ENCODE measurements at regions not wholly inside any gene's neighbourhood (a gene's known extent, or its start where the extent isn't known, plus 50 kb on each side); places are given as distances from the start of the nearest gene placed in this dataset.

- H3K27me3 ChIP-seq: no peaks in the 10 kb centered on the region
- no peak overlapping the region for H3K27ac ChIP-seq
- TF ChIP-seq CTCF (IDR thresholded peaks at IDR 0.05) (no peak), POLR2A (IDR thresholded peaks at IDR 0.05) (no peak), POLR2AphosphoS5 (IDR thresholded peaks at IDR 0.05) (no peak)
- no peak overlapping the region for H3K4me3 ChIP-seq
- no peak for DNase-seq (ENCODE audit: low spot score in 2 of 2)
- H3K4me1 ChIP-seq: no peaks in the 10 kb centered on the region
- H3K36me3 ChIP-seq: no peaks in the 10 kb centered on the region
- no peaks in the 10 kb centered on the region for H3K9me3 ChIP-seq
- intact Hi-C loops (cut with DNase I; ENCODE audit: low total_unique reads): no loop called here
Observed at GRCh38 chr13:26966701-26967080, 204.9 kb downstream of the USP12 start.

- Histone ChIP-seq H3K9me3 (no peaks in the 10 kb centered on the region), H3K27ac (no peak overlapping the region), H3K27me3 (no peaks in the 10 kb centered on the region), H3K36me3 (no peaks in the 10 kb centered on the region), H3K4me1 (no peaks in the 10 kb centered on the region), H3K4me3 (no peak overlapping the region)
- TF ChIP-seq POLR2A (IDR thresholded peaks at IDR 0.05): no peak
- TF ChIP-seq CTCF (IDR thresholded peaks at IDR 0.05): no peak
- TF ChIP-seq POLR2AphosphoS5 (IDR thresholded peaks at IDR 0.05): no peak
- intact Hi-C loops (cut with DNase I; ENCODE audit: low total_unique reads): no loop called here
- DNase-seq (ENCODE audit: low spot score in 2 of 2): no peak
Observed at GRCh38 chr13:26965952-26966700, 205.5 kb downstream of the USP12 start.

GRCh38 chr13:26964278-26965250 is 204.0 kb upstream of the GPR12 start:
- TF ChIP-seq POLR2A (IDR thresholded peaks at IDR 0.05): no peak
- TF ChIP-seq POLR2AphosphoS5 (IDR thresholded peaks at IDR 0.05): no peak
- no peak for TF ChIP-seq CTCF (IDR thresholded peaks at IDR 0.05)
- Histone ChIP-seq H3K27me3 (no peaks in the 10 kb centered on the region), H3K36me3 (no peaks in the 10 kb centered on the region), H3K9me3 (no peaks in the 10 kb centered on the region), H3K4me3 (no peak overlapping the region), H3K27ac (no peak overlapping the region), H3K4me1 (no peaks in the 10 kb centered on the region)
- DNase-seq (ENCODE audit: low spot score in 2 of 2): no peak
- intact Hi-C loops (cut with DNase I; ENCODE audit: low total_unique reads): no loop called here

DNA sequence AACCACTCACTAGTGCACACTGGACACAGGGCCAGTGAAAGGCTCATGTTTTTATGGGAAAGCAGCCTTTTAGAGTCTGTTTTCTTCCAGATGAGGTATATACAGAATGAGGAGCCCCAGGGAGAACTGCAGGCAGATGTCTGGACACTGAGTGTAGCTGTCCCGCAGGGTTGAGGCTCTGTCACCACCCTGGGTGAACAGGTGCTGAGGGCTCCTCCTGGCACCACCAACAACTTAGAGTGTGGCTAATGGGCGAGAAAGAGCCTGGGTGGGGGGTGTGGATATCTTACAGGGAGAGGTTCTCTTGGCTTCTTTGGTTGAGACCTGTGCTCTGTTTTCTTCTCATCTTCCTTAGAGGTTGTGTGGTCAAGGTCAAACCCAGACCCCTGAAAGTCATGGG is 202.1 kb upstream of the GPR12 start:
- no peak overlapping the region for H3K4me3 ChIP-seq
- H3K36me3 ChIP-seq: no peaks in the 10 kb centered on the region
- intact Hi-C loops (cut with DNase I; ENCODE audit: low total_unique reads): no loop called here
- no peak overlapping the region for H3K27ac ChIP-seq
- no peaks in the 10 kb centered on the region for H3K9me3 ChIP-seq
- no peak for DNase-seq (ENCODE audit: low spot score in 2 of 2)
- TF ChIP-seq CTCF (IDR thresholded peaks at IDR 0.05) (no peak), POLR2AphosphoS5 (IDR thresholded peaks at IDR 0.05) (no peak), POLR2A (IDR thresholded peaks at IDR 0.05) (no peak)
- H3K4me1 ChIP-seq: no peaks in the 10 kb centered on the region
- peaks cover 0 to 11% of the 10 kb centered on the region in 2 donors for H3K27me3 ChIP-seq

Measured in breast epithelium (tissue), 4 donors.